ENCODE measurements at regions not wholly inside any gene's neighbourhood (a gene's known extent, or its start where the extent isn't known, plus 50 kb on each side); places are given as distances from the start of the nearest gene placed in this dataset.
"Not testable (repeated sequence)": the region's sequence is repeated elsewhere in the genome, so short reads cannot be mapped to it uniquely, and the experiment has no call there.

DNA sequence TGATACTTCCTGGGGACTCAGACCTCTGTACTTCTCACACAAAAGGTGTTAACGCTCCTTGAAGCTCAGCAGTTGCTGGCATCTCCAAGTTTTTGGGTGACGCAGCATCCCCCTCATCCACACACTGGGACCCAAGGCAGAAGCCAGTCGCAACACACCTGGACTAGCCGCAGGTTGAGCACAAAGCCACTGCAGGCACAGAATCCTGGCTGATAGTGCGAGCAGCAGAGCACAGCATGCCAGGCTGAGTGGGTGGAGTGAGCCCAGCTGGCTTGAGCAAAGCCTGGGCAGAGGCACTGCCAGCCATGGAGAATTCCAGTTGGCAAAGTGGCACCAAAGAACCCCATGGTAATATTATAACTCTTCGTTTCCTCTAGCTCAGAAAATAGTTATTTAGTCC, 873.2 kb upstream of the NDST4 start:
- no peak for DNase-seq (ENCODE audit: low read depth in 2 of 2)
- TF ChIP-seq, protein P1, sequence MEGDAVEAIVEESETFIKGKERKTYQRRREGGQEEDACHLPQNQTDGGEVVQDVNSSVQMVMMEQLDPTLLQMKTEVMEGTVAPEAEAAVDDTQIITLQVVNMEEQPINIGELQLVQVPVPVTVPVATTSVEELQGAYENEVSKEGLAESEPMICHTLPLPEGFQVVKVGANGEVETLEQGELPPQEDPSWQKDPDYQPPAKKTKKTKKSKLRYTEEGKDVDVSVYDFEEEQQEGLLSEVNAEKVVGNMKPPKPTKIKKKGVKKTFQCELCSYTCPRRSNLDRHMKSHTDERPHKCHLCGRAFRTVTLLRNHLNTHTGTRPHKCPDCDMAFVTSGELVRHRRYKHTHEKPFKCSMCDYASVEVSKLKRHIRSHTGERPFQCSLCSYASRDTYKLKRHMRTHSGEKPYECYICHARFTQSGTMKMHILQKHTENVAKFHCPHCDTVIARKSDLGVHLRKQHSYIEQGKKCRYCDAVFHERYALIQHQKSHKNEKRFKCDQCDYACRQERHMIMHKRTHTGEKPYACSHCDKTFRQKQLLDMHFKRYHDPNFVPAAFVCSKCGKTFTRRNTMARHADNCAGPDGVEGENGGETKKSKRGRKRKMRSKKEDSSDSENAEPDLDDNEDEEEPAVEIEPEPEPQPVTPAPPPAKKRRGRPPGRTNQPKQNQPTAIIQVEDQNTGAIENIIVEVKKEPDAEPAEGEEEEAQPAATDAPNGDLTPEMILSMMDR (IDR thresholded peaks at IDR 0.05; ENCODE audit: low read depth, low read length) = no peak
- no peak overlapping the region for H3K4me3 ChIP-seq (replicated peaks in 1 of 2; ENCODE audit: low read depth in 2 of 2, low read length in 2 of 2)

DNA sequence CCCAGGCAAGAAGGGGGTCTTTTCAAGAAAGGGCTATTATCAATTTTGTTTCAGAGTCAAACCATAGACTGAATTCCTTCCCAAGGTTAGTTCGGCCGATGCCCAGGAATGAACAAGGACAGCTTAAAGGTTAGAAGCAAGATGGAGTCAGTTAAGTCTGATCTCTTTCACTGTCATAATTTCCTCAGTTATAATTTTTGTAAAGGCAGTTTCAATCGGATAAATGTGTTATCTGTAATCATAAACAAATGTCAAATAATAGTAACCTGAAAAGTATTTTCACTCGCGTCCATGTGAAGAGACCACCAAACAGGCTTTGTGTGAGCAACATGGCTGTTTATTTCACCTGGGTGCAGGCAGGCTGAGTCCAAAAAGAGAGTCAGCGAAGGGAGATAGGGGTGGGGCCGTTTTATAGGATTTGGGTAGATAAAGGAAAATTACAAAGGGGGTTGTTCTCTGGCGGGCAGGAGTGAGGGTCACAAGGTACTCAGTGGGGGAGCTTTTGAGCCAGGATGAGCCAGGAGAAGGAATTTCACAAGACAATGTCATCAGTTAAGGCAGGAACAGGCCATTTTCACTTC, 862.1 kb upstream of the NDST4 start:
- not testable (repeated sequence) for DNase-seq (ENCODE audit: low read depth in 2 of 2)

DNA sequence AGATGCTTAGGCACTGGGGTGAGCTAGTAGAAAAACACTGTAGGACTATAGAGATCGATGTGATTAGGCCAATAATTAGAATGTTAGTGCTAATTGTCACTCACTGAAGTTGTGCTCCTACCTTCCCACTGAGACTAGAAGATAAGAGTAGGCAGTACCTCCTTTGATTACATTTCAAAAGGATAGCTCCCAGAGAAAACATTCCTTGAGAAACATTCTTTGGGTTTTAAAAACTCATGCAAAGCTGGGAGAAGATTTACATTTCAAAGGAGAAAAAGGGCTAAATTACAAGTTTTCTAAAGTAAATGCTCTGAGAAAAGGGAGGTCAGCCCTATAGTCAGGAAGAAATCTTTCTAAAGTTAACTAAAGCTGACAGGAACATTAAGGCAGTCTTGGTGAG, 860.3 kb upstream of the NDST4 start:
- TF ChIP-seq, protein P1 (IDR thresholded peaks at IDR 0.05; ENCODE audit: low read depth, low read length) = no peak
- DNase-seq (ENCODE audit: low read depth in 2 of 2) = no peak
- no peak overlapping the region for H3K4me3 ChIP-seq (replicated peaks in 1 of 2; ENCODE audit: low read depth in 2 of 2, low read length in 2 of 2)

More for the DNA sequence above, 862.1 kb upstream of the NDST4 start:
- not testable (repeated sequence) for H3K4me3 ChIP-seq (replicated peaks in 1 of 2; ENCODE audit: low read depth in 2 of 2, low read length in 2 of 2)

DNA sequence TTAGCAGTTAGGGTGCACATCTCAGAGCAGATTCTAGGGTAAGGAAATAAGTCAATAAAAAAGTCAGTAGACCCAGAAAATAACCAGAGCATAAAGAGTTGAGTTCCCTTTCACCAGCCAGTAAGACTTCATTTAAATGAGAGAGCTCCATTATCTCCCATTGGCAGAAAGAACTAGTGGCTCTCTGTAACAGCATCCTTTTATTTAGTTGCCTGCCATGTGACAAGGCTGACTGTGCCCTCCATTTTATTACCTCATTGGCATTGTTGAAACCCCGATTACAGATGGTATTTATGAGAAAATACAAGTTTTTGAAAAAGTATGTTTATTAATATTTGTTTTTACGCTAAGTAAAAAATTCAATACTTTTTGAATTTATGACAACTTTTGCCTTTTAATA, 859.5 kb upstream of the NDST4 start:
- DNase-seq (ENCODE audit: low read depth in 2 of 2) = no peak
- TF ChIP-seq, protein P1 (IDR thresholded peaks at IDR 0.05; ENCODE audit: low read depth, low read length) = no peak
- no peak overlapping the region for H3K4me3 ChIP-seq (replicated peaks in 1 of 2; ENCODE audit: low read depth in 2 of 2, low read length in 2 of 2)

DNA sequence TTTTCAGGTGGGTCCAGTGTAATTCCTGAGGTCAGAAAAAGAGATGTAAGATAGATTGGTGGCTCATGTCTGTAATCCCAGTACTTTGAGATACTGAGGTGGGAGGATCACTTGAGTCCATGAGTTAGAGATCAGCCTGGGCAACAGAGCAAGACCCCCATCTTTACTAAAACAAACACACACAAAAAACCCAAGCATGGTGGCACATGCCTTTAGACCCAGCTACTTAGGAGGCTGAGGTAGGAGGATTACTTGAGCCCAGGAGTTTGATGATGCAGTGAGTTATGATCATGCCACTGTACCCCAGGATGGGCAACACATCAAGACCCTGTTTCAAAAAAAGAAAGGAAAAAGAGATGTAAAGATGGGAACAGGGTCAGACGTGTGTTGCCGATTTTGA, 857.4 kb upstream of the NDST4 start:
- no peak for DNase-seq (ENCODE audit: low read depth in 2 of 2)
- TF ChIP-seq, protein P1 (IDR thresholded peaks at IDR 0.05; ENCODE audit: low read depth, low read length) = no peak
- no peak overlapping the region for H3K4me3 ChIP-seq (replicated peaks in 1 of 2; ENCODE audit: low read depth in 2 of 2, low read length in 2 of 2)

DNA sequence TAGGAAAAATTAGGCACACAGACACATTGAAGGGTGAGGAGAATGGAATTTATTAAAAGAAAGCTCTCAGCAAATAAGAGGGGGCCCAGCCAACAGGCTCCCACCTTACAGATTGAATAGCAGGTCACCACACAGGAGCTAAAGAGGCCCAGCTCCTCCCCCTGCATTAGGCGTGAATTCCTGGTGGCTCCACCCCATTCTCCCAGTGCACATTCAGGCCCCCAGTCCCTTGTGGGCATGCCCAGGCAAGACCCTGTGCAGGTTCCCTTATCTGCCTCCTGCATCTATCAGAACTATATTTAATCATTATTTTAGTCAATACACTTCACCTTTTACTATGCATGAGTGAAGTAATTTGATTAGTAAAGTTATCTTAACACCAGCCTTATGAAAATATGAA, 856.3 kb upstream of the NDST4 start:
- no peak overlapping the region for H3K4me3 ChIP-seq (replicated peaks in 1 of 2; ENCODE audit: low read depth in 2 of 2, low read length in 2 of 2)
- TF ChIP-seq, protein P1 (IDR thresholded peaks at IDR 0.05; ENCODE audit: low read depth, low read length) = no peak
- no peak for DNase-seq (ENCODE audit: low read depth in 2 of 2)

DNA sequence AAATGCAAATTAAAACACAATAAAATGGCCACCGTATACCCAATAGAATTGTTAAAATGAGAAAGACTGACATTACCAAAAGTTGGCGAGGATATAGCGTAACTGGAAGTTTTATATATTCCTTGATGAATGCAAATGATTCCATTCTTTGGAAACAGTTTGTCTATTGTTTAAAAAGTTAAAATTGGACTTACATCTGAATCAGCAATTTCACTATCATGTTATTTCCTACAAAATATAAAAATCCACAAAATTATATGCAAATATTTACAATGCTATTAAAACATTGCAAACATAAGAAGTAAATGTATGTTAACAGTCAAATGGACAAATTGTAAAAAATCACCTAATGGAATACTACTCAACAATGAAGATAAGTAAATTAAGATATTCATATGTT, 852.2 kb upstream of the NDST4 start:
- TF ChIP-seq, protein P1 (IDR thresholded peaks at IDR 0.05; ENCODE audit: low read depth, low read length) = no peak
- H3K4me3 ChIP-seq (replicated peaks in 1 of 2; ENCODE audit: low read depth in 2 of 2, low read length in 2 of 2) = no peak overlapping the region
- DNase-seq (ENCODE audit: low read depth in 2 of 2) = no peak

DNA sequence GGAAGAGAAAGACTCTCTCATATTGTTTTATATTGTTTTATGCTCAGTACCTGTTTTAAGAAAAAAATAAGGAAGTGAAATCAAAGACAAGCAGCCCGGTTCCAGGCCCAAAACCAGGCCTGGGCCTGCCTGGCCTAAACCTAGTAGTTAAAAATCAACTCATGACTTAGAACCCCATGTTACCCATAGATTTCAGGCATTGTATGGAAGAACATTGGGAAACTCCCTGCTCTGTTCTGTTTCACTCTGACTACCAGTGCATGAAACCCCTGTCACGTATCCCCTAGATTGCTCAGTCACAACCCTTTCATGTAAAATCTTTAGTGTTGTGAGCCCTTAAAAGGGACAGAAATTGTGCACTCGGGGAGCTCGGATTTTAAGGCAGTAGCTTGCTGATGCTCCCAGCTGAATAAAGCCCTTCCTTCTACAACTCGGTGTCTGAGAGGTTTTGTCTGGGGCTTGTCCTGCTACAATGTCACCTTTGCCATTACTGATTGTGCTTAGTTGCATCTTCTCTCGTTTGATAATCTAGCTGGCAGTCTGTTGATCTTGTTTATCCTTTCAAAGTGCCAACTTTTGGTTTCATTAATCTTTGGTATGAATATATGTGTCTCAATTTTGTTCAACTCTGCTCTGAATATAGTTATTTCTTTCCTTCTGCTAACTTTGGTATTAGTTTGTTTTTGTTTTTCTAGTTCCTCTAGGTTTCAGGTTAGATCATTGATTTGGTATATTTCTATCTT, 842.8 kb upstream of the NDST4 start:
- DNase-seq (ENCODE audit: low read depth in 2 of 2); H3K4me3 ChIP-seq (replicated peaks in 1 of 2; ENCODE audit: low read depth in 2 of 2, low read length in 2 of 2): not testable (repeated sequence)
